MM.1S (cell line): ENCODE measurements at regions not wholly inside any gene's neighbourhood (a gene's known extent, or its start where the extent isn't known, plus 50 kb on each side); places are given as distances from the start of the nearest gene placed in this dataset.

Experiments used
- CTCF ChIP-seq: fragments of 300-600 bp; sonication (generic); IDR thresholded peaks from 2 replicates; pipeline ENCODE4 v1.5.1; 2016; ENCODE audit warnings: antibody characterized with exemption, low read length, mixed read lengths
- EZH2 ChIP-seq: fragments of 300-600 bp; sonication (generic); optimal IDR thresholded peaks from 2 replicates; pipeline ENCODE3; 2017; ENCODE audit warnings: low read depth, mild to moderate bottlenecking, antibody characterized with exemption, low read length, mixed read lengths

- TF ChIP-seq CTCF (no peak), EZH2 (no peak)
Observed at GRCh38 chr10:78903341-78903940, 165.3 kb upstream of the ZMIZ1 start.
